ENCODE measurements at regions not wholly inside any gene's neighbourhood (a gene's known extent, or its start where the extent isn't known, plus 50 kb on each side); places are given as distances from the start of the nearest gene placed in this dataset.
"Not testable (repeated sequence)": the region's sequence is repeated elsewhere in the genome, so short reads cannot be mapped to it uniquely, and the experiment has no call there.

- no peak overlapping the region for H2AFZ ChIP-seq (ENCODE audit: low read length)
- no peaks in the 10 kb centered on the region for H3K4me1 ChIP-seq (ENCODE audit: low read length)
- H3K27ac ChIP-seq (ENCODE audit: low read length): no peak overlapping the region
Observed at GRCh38 chr13:105838231-105838630, 697.2 kb downstream of the EFNB2 start.

DNA sequence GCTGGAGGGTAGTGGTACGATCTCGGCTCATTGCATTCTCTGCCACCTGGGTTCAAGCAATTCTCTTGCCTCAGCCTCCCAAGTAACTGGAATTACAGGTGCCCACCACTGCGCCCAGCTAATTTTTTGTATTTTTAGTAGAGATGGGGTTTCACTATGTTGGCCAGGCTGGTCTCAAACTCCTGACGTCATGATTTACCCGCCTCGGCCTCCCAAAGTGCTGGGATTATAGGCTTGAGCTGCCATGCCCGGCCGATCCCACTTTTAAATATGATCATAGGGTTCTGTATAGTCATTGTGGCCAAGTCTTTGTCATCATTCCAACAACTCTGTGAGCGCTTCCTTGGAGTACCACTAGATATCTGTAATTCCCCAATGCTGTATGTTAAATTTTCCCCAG is 698.2 kb downstream of the EFNB2 start:
- not testable (repeated sequence) for H3K27me3 ChIP-seq (ENCODE audit: low read length); H4K20me1 ChIP-seq (ENCODE audit: insufficient read depth, low read depth, low read length); H3K4me1 ChIP-seq (ENCODE audit: low read length); H3K27ac ChIP-seq (ENCODE audit: low read length); H3K9me2 ChIP-seq (replicated peaks; ENCODE audit: insufficient read depth, low read length); H3K4me3 ChIP-seq (ENCODE audit: low read length); DNase-seq; H3K4me2 ChIP-seq (ENCODE audit: low read depth, low read length, poor library complexity, severe bottlenecking); H3K79me2 ChIP-seq (ENCODE audit: low read length); H2AFZ ChIP-seq (ENCODE audit: low read length); H3K9ac ChIP-seq (ENCODE audit: low read length); H3K36me3 ChIP-seq (ENCODE audit: insufficient read depth, low read length)
- peaks cover 10% of the 10 kb centered on the region for H3K9me3 ChIP-seq (ENCODE audit: low read length)

More at GRCh38 chr13:105838231-105838630, 697.2 kb downstream of the EFNB2 start:
- Histone ChIP-seq H3K4me3 (ENCODE audit: low read length) (no peak overlapping the region), H3K9me2 (replicated peaks; ENCODE audit: insufficient read depth, low read length) (no peaks in the 10 kb centered on the region), H3K27me3 (ENCODE audit: low read length) (no peaks in the 10 kb centered on the region), H3K9ac (ENCODE audit: low read length) (no peak overlapping the region), H3K4me2 (ENCODE audit: low read depth, low read length, poor library complexity, severe bottlenecking) (no peak overlapping the region), H3K79me2 (ENCODE audit: low read length) (no peaks in the 10 kb centered on the region), H3K9me3 (ENCODE audit: low read length) (peaks cover 8% of the 10 kb centered on the region), H4K20me1 (ENCODE audit: insufficient read depth, low read depth, low read length) (no peaks in the 10 kb centered on the region), H3K36me3 (ENCODE audit: insufficient read depth, low read length) (no peaks in the 10 kb centered on the region)
- DNase-seq: no peak

DNA sequence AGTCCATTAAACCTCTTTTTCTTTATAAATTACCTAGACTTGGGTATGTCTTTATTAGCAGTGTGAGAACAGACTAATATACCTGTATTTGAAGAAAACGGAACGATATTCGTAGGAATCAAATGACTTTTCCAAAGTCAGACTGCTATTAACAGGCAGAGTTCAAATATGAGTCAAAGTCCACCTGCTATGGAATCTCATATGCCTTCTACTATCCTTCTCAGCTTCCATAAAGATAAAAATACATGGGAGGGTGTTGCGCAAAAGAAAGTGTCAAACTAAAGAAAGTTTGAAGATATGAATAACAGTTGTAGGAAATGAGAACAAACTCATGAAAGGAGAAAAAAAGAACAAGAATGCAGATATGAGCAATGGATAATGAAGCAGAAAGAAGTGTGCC is 704.6 kb downstream of the EFNB2 start:
- Histone ChIP-seq H3K36me3 (ENCODE audit: insufficient read depth, low read length) (no peaks in the 10 kb centered on the region), H3K79me2 (ENCODE audit: low read length) (no peaks in the 10 kb centered on the region), H3K27me3 (ENCODE audit: low read length) (no peaks in the 10 kb centered on the region), H3K9me3 (ENCODE audit: low read length) (peaks cover 17% of the 10 kb centered on the region; the same call in 1 of the 2 replicates), H3K9ac (ENCODE audit: low read length) (no peak overlapping the region), H3K4me1 (ENCODE audit: low read length) (no peaks in the 10 kb centered on the region), H3K9me2 (replicated peaks; ENCODE audit: insufficient read depth, low read length) (no peaks in the 10 kb centered on the region), H3K4me3 (ENCODE audit: low read length) (no peak overlapping the region), H3K4me2 (ENCODE audit: low read depth, low read length, poor library complexity, severe bottlenecking) (no peak overlapping the region), H2AFZ (ENCODE audit: low read length) (no peak overlapping the region), H3K27ac (ENCODE audit: low read length) (no peak overlapping the region), H4K20me1 (ENCODE audit: insufficient read depth, low read depth, low read length) (no peaks in the 10 kb centered on the region)
- no peak for DNase-seq

- no peaks in the 10 kb centered on the region for H4K20me1 ChIP-seq (ENCODE audit: insufficient read depth, low read depth, low read length)
- no peak overlapping the region for H3K4me2 ChIP-seq (ENCODE audit: low read depth, low read length, poor library complexity, severe bottlenecking)
- H3K4me1 ChIP-seq (ENCODE audit: low read length): no peaks in the 10 kb centered on the region
- no peak for DNase-seq
- no peak overlapping the region for H3K9ac ChIP-seq (ENCODE audit: low read length)
- H3K79me2 ChIP-seq (ENCODE audit: low read length): no peaks in the 10 kb centered on the region
- H3K9me2 ChIP-seq (replicated peaks; ENCODE audit: insufficient read depth, low read length): no peaks in the 10 kb centered on the region
- no peaks in the 10 kb centered on the region for H3K36me3 ChIP-seq (ENCODE audit: insufficient read depth, low read length)
- no peak overlapping the region for H3K27ac ChIP-seq (ENCODE audit: low read length)
- H3K4me3 ChIP-seq (ENCODE audit: low read length): no peak overlapping the region
- H3K27me3 ChIP-seq (ENCODE audit: low read length): no peaks in the 10 kb centered on the region
- peaks cover 23% of the 10 kb centered on the region; the same call in 1 of the 2 replicates for H3K9me3 ChIP-seq (ENCODE audit: low read length)
- H2AFZ ChIP-seq (ENCODE audit: low read length): no peak overlapping the region
Observed at GRCh38 chr13:105827111-105827809, 708.2 kb downstream of the EFNB2 start.

- no peaks in the 10 kb centered on the region for H3K36me3 ChIP-seq (ENCODE audit: insufficient read depth, low read length)
- peaks cover 23% of the 10 kb centered on the region for H3K9me3 ChIP-seq (ENCODE audit: low read length)
- H3K9ac ChIP-seq (ENCODE audit: low read length): no peak overlapping the region
- no peak overlapping the region for H3K4me2 ChIP-seq (ENCODE audit: low read depth, low read length, poor library complexity, severe bottlenecking)
- H3K4me1 ChIP-seq (ENCODE audit: low read length): no peaks in the 10 kb centered on the region
- no peaks in the 10 kb centered on the region for H4K20me1 ChIP-seq (ENCODE audit: insufficient read depth, low read depth, low read length)
- H3K27me3 ChIP-seq (ENCODE audit: low read length): no peaks in the 10 kb centered on the region
- no peak overlapping the region for H2AFZ ChIP-seq (ENCODE audit: low read length)
- no peaks in the 10 kb centered on the region for H3K79me2 ChIP-seq (ENCODE audit: low read length)
- no peak overlapping the region for H3K4me3 ChIP-seq (ENCODE audit: low read length)
- no peaks in the 10 kb centered on the region for H3K9me2 ChIP-seq (replicated peaks; ENCODE audit: insufficient read depth, low read length)
- no peak for DNase-seq
- H3K27ac ChIP-seq (ENCODE audit: low read length): no peak overlapping the region
Observed at GRCh38 chr13:105825071-105825470, 710.4 kb downstream of the EFNB2 start.

DNA sequence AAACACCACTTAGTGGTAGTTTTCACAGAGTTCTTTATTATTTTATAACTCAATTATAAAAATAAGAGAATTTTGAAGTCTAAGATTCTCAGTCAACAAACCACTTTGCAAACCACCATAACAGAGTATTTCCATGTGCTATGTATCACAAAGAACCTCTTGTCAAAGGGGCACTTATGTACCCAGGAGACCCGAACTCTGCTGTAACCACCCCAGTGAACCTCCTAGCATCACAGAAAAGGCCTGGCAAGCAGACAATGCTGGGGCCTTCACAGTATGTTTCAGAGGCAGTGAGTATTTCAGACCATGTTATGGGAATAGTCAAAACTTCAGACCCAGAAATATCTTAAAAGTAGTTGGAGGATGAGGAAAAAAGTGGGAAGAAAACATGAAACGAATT is 714.1 kb downstream of the EFNB2 start:
- Histone ChIP-seq H3K9ac (ENCODE audit: low read length) (no peak overlapping the region), H4K20me1 (ENCODE audit: insufficient read depth, low read depth, low read length) (no peaks in the 10 kb centered on the region), H3K36me3 (ENCODE audit: insufficient read depth, low read length) (no peaks in the 10 kb centered on the region), H2AFZ (ENCODE audit: low read length) (no peak overlapping the region), H3K9me3 (ENCODE audit: low read length) (peaks cover 28% of the 10 kb centered on the region), H3K9me2 (replicated peaks; ENCODE audit: insufficient read depth, low read length) (no peaks in the 10 kb centered on the region), H3K4me1 (ENCODE audit: low read length) (no peaks in the 10 kb centered on the region), H3K27ac (ENCODE audit: low read length) (no peak overlapping the region), H3K79me2 (ENCODE audit: low read length) (no peaks in the 10 kb centered on the region), H3K4me3 (ENCODE audit: low read length) (no peak overlapping the region), H3K4me2 (ENCODE audit: low read depth, low read length, poor library complexity, severe bottlenecking) (no peak overlapping the region), H3K27me3 (ENCODE audit: low read length) (no peaks in the 10 kb centered on the region)
- no peak for DNase-seq

GRCh38 chr13:105820415-105820814 is 715.0 kb downstream of the EFNB2 start:
- Histone ChIP-seq H3K9ac (ENCODE audit: low read length) (no peak overlapping the region), H3K4me1 (ENCODE audit: low read length) (no peaks in the 10 kb centered on the region), H3K9me3 (ENCODE audit: low read length) (peaks cover 25% of the 10 kb centered on the region), H3K27me3 (ENCODE audit: low read length) (no peaks in the 10 kb centered on the region), H3K4me3 (ENCODE audit: low read length) (no peak overlapping the region), H3K79me2 (ENCODE audit: low read length) (no peaks in the 10 kb centered on the region), H3K9me2 (replicated peaks; ENCODE audit: insufficient read depth, low read length) (no peaks in the 10 kb centered on the region), H2AFZ (ENCODE audit: low read length) (no peak overlapping the region), H3K36me3 (ENCODE audit: insufficient read depth, low read length) (no peaks in the 10 kb centered on the region), H4K20me1 (ENCODE audit: insufficient read depth, low read depth, low read length) (no peaks in the 10 kb centered on the region), H3K27ac (ENCODE audit: low read length) (no peak overlapping the region), H3K4me2 (ENCODE audit: low read depth, low read length, poor library complexity, severe bottlenecking) (no peak overlapping the region)
- no peak for DNase-seq

GRCh38 chr13:105817498-105817897 is 718.0 kb downstream of the EFNB2 start:
- Histone ChIP-seq H3K4me2 (ENCODE audit: low read depth, low read length, poor library complexity, severe bottlenecking) (no peak overlapping the region), H3K4me1 (ENCODE audit: low read length) (no peaks in the 10 kb centered on the region), H3K27me3 (ENCODE audit: low read length) (no peaks in the 10 kb centered on the region), H4K20me1 (ENCODE audit: insufficient read depth, low read depth, low read length) (no peaks in the 10 kb centered on the region), H3K36me3 (ENCODE audit: insufficient read depth, low read length) (no peaks in the 10 kb centered on the region), H3K79me2 (ENCODE audit: low read length) (no peaks in the 10 kb centered on the region), H3K9ac (ENCODE audit: low read length) (no peak overlapping the region), H3K9me2 (replicated peaks; ENCODE audit: insufficient read depth, low read length) (no peaks in the 10 kb centered on the region), H3K9me3 (ENCODE audit: low read length) (peaks cover 17% of the 10 kb centered on the region), H3K4me3 (ENCODE audit: low read length) (no peak overlapping the region), H2AFZ (ENCODE audit: low read length) (no peak overlapping the region), H3K27ac (ENCODE audit: low read length) (no peak overlapping the region)
- DNase-seq: no peak
